ENCODE measurements at regions not wholly inside any gene's neighbourhood (a gene's known extent, or its start where the extent isn't known, plus 50 kb on each side); places are given as distances from the start of the nearest gene placed in this dataset.

- peaks cover 93% of the 10 kb centered on the region for H3K4me1 ChIP-seq (ENCODE audit: insufficient read depth, low read length)
- WGBS (ENCODE audit: low lambda C conversion rate): 0% methylated on average over 6 of the region's 9 CpGs
- DNase-seq (ENCODE audit: low spot score) (no peak), FAIRE-seq (no peak), ATAC-seq (peak; percentile 41)
- in situ Hi-C loops (cut with HindIII; ENCODE audit: extremely low pct_ligation_motif_present, low pct_unique_long_range_greater_than_20kb): no loop called here
- peak overlapping the region; percentile 57 for H3K9ac ChIP-seq (ENCODE audit: insufficient read depth, low read depth, low read length)
- ChIA-PET CTCF (ENCODE audit: low intra/inter-chr PET ratio, low total read pairs) (no interaction called here), POLR2A (interaction anchor here (0.8 to 2.3 kb wide), 11 partner anchors 10 to 360 kb away, joined by 3 to 9 read pairs (median 3); partner anchors contain the start of gene VEGFA)
- H3K27ac ChIP-seq (ENCODE audit: extremely low read length, insufficient read depth, low read length): peak overlapping the region; percentile 62
- H4K20me1 ChIP-seq (ENCODE audit: insufficient read depth, low read length): no peaks in the 10 kb centered on the region
- H3K27me3 ChIP-seq (ENCODE audit: control insufficient read depth in 1 of 2, insufficient read depth in 2 of 2, low read length in 2 of 2): peaks cover 17 to 35% of the 10 kb centered on the region in 2 experiments; a peak in 4 of 5 replicates
- H3K9me3 ChIP-seq (ENCODE audit: low read length): no peaks in the 10 kb centered on the region
- intact Hi-C loops (cut with micrococcal nuclease; ENCODE audit: unreplicated experiment): loop anchor here (5.0 kb wide), 1 partner anchor 52 kb away; no protein-coding TSS in a partner anchor
- H3K4me3 ChIP-seq (replicated peaks in 1 of 3; ENCODE audit: insufficient read depth in 1 of 3, low read depth in 2 of 3, low read length in 3 of 3): peak overlapping the region; percentile 43 to 76 (median 55)
- no TSS peak for BruUV-seq (replicated peaks)
- H2AFZ ChIP-seq (ENCODE audit: low read length): no peak overlapping the region
- H3K4me2 ChIP-seq (ENCODE audit: low read depth, low read length): peak overlapping the region; percentile 95
- no peaks in the 10 kb centered on the region for H3K36me3 ChIP-seq (replicated peaks in 1 of 2; ENCODE audit: control insufficient read depth in 1 of 2, insufficient read depth in 2 of 2, low read length in 2 of 2)
- no peaks in the 10 kb centered on the region for H3K79me2 ChIP-seq (ENCODE audit: insufficient read depth, low read length)
- TF ChIP-seq WIZ (CRISPR knock-in tag; IDR thresholded peaks at IDR 0.05) (peak; percentile 49; the same call in 1 of the 2 replicates), KLF6 (CRISPR knock-in tag; IDR thresholded peaks at IDR 0.05) (0 out of 2 replicates have a peak, but pooled peaks have one; percentile 24), ZNF773 (CRISPR knock-in tag; IDR thresholded peaks at IDR 0.05; ENCODE audit: borderline replicate concordance) (no peak), MXI1 (IDR thresholded peaks at IDR 0.05; ENCODE audit: borderline replicate concordance, low read depth, low read length) (0 out of 3 replicates have a peak, but pooled peaks have one; percentile 3), ZFP41 (CRISPR knock-in tag; IDR thresholded peaks at IDR 0.05; ENCODE audit: borderline replicate concordance) (0 out of 2 replicates have a peak, but pooled peaks have one; percentile 15), JUND (CRISPR knock-in tag; IDR thresholded peaks at IDR 0.05) (no peak), ZNF639 (CRISPR knock-in tag; conservative IDR thresholded peaks at IDR 0.05) (no peak; the same call in 1 of the 2 replicates), MTF2 (CRISPR knock-in tag; IDR thresholded peaks at IDR 0.05; ENCODE audit: borderline replicate concordance) (peak; percentile 66; the same call in 1 of the 2 replicates), CBX2 (IDR thresholded peaks at IDR 0.05; ENCODE audit: low read depth, low read length) (no peak), CBX2 (CRISPR knock-in tag; IDR thresholded peaks at IDR 0.05; ENCODE audit: low read depth) (no peak), ZNF83 (CRISPR knock-in tag; IDR thresholded peaks at IDR 0.05; ENCODE audit: borderline replicate concordance) (0 out of 2 replicates have a peak, but pooled peaks have one; percentile 40), ZNF737 (CRISPR knock-in tag; IDR thresholded peaks at IDR 0.05; ENCODE audit: borderline replicate concordance) (0 out of 2 replicates have a peak, but pooled peaks have one; percentile 55), ZNF276 (CRISPR knock-in tag; IDR thresholded peaks at IDR 0.05; ENCODE audit: low read depth) (peak; percentile 7; the same call in 1 of the 2 replicates), ETV6 (CRISPR knock-in tag; conservative IDR thresholded peaks at IDR 0.05) (peak; percentile 73; the same call in 1 of the 2 replicates)
- TF ChIP-seq, protein P1, sequence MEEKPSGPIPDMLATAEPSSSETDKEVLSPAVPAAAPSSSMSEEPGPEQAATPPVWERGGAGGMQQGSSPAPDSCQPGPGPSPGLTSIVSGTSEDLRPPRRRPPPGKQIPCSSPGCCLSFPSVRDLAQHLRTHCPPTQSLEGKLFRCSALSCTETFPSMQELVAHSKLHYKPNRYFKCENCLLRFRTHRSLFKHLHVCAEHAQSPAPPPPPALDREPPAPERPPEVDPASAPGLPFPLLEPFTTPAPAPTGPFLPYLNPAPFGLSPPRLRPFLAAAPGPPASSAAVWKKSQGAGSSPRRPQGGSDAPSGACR (CRISPR knock-in tag; IDR thresholded peaks at IDR 0.05): no peak
- TF ChIP-seq, protein P2, sequence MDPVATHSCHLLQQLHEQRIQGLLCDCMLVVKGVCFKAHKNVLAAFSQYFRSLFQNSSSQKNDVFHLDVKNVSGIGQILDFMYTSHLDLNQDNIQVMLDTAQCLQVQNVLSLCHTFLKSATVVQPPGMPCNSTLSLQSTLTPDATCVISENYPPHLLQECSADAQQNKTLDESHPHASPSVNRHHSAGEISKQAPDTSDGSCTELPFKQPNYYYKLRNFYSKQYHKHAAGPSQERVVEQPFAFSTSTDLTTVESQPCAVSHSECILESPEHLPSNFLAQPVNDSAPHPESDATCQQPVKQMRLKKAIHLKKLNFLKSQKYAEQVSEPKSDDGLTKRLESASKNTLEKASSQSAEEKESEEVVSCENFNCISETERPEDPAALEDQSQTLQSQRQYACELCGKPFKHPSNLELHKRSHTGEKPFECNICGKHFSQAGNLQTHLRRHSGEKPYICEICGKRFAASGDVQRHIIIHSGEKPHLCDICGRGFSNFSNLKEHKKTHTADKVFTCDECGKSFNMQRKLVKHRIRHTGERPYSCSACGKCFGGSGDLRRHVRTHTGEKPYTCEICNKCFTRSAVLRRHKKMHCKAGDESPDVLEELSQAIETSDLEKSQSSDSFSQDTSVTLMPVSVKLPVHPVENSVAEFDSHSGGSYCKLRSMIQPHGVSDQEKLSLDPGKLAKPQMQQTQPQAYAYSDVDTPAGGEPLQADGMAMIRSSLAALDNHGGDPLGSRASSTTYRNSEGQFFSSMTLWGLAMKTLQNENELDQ (CRISPR knock-in tag; IDR thresholded peaks at IDR 0.05; ENCODE audit: borderline replicate concordance): no peak
- TF ChIP-seq, protein P3, sequence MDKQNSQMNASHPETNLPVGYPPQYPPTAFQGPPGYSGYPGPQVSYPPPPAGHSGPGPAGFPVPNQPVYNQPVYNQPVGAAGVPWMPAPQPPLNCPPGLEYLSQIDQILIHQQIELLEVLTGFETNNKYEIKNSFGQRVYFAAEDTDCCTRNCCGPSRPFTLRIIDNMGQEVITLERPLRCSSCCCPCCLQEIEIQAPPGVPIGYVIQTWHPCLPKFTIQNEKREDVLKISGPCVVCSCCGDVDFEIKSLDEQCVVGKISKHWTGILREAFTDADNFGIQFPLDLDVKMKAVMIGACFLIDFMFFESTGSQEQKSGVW (CRISPR knock-in tag; IDR thresholded peaks at IDR 0.05; ENCODE audit: borderline replicate concordance): no peak
Observed at GRCh38 chr6:43990275-43990626, 137.0 kb downstream of the MRPL14 start.
